GM12878 (cell line): ENCODE measurements at regions not wholly inside any gene's neighbourhood (a gene's known extent, or its start where the extent isn't known, plus 50 kb on each side); places are given as distances from the start of the nearest gene placed in this dataset.

Experiments used
- ATAC-seq: fragments of 200-7000 bp; cut with Tn5 transposase; 3 replicates; pipeline ENCODE4 v1.9.1; 2020; ENCODE audit warnings: mild to moderate bottlenecking, moderate library complexity
- BruUV-seq: library from RNA; stranded (reverse); fragments of 400-500 nt; replicated peaks from 2 replicates; lab custom pipeline; 2021; lab: Mats Ljungman, UMichigan
- CTCF ChIA-PET: fragments of 300-600 bp; sonication (Branson Sonifier 250); formaldehyde crosslinking; extraction: SDS; loops from one replicate; lab custom pipeline; 2021; ENCODE audit warnings: inconsistent platforms; lab: Yijun Ruan, JAX
- POLR2A ChIA-PET: fragments of 350-600 bp; formaldehyde crosslinking; extraction: SDS; loops from one replicate; lab custom pipeline; 2021; ENCODE audit warnings: inconsistent platforms; lab: Charles Lee
- RAD21 ChIA-PET: fragments of 300-600 bp; sonication (Branson Sonifier 250); formaldehyde crosslinking; loops from one replicate; lab custom pipeline; 2023; ENCODE audit warnings: antibody characterized with exemption; ENCODE audit not compliant: unreplicated experiment; lab: Charles Lee
- SMC1A ChIA-PET: fragments of 300-600 bp; sonication (Branson Sonifier 250); formaldehyde crosslinking; loops from one replicate; lab custom pipeline; 2023; ENCODE audit not compliant: unreplicated experiment, uncharacterized antibody; lab: Charles Lee
- DNase-seq: peaks from one replicate; pipeline ENCODE4 v3.0.0-alpha.2; 2011; ENCODE audit warnings: low read depth, low spot score
- FAIRE-seq: peaks from 3 replicates; lab custom pipeline; 2011; peaks lifted over from hg19 to GRCh38; lab: Jason Lieb, UNC
- H2AFZ ChIP-seq: 2 replicates; pipeline ENCODE4 v1.6.0; 2011; ENCODE audit warnings: low read depth, low read length, control low read depth; ENCODE audit not compliant: control insufficient read depth
- H3K27ac ChIP-seq: 2 replicates; pipeline ENCODE4 v1.5.1; 2011; ENCODE audit warnings: control low read depth; ENCODE audit not compliant: control insufficient read depth, insufficient read depth
- H3K27me3 ChIP-seq, 2 experiments: replicated peaks in 1 of 2; 2 replicates each; pipeline versions ENCODE4 v1.6.0 to v1.6.1; 2011; ENCODE audit warnings: low read length in 1 of 2; ENCODE audit not compliant: control insufficient read depth in 2 of 2, insufficient read depth in 2 of 2
- H3K36me3 ChIP-seq, 2 experiments: 2 replicates each; pipeline ENCODE4 v1.5.1; 2011; ENCODE audit warnings: low read length in 1 of 2; ENCODE audit not compliant: control insufficient read depth in 2 of 2, insufficient read depth in 2 of 2
- H3K4me1 ChIP-seq: 2 replicates; pipeline ENCODE4 v1.6.1; 2011; ENCODE audit warnings: mild to moderate bottlenecking, low read length, moderate library complexity, mixed read lengths; ENCODE audit not compliant: control insufficient read depth, insufficient read depth
- H3K4me2 ChIP-seq: 2 replicates; pipeline ENCODE4 v1.6.0; 2011; ENCODE audit warnings: control low read depth; ENCODE audit not compliant: control insufficient read depth, insufficient read depth
- H3K4me3 ChIP-seq: fragments of 200-600 bp; sonication (generic); 2 replicates; pipeline ENCODE4 v1.5.1; 2016
- H3K79me2 ChIP-seq: 2 replicates; pipeline ENCODE4 v1.6.0; 2011; ENCODE audit warnings: low read length; ENCODE audit not compliant: control insufficient read depth, insufficient read depth
- H3K9ac ChIP-seq: 2 replicates; pipeline ENCODE4 v1.8.0; 2011; ENCODE audit warnings: low read length, control low read depth, mixed read lengths; ENCODE audit not compliant: control insufficient read depth, insufficient read depth
- H3K9me3 ChIP-seq: replicated peaks from 3 replicates; pipeline ENCODE4 v1.5.1; 2011; ENCODE audit warnings: mild to moderate bottlenecking, low read length; ENCODE audit not compliant: control insufficient read depth, insufficient read depth
- H4K20me1 ChIP-seq: 2 replicates; pipeline ENCODE4 v1.6.0; 2011; ENCODE audit not compliant: control insufficient read depth, insufficient read depth
- CHD4 ChIP-seq: fragments of 200-600 bp; sonication (generic); IDR thresholded peaks from 2 replicates; pipeline ENCODE4 v1.6.1; 2016; ENCODE audit warnings: mild to moderate bottlenecking
- DPF2 ChIP-seq: fragments of 450-650 bp; IDR thresholded peaks from 2 replicates; pipeline ENCODE4 v1.6.1; 2017; ENCODE audit warnings: mild to moderate bottlenecking
- HCFC1 ChIP-seq: fragments of 150-350 bp; IDR thresholded peaks from 2 replicates; pipeline ENCODE4 v1.6.1; 2014; ENCODE audit warnings: low read length
- HDGF ChIP-seq: fragments of 450-650 bp; IDR thresholded peaks from 2 replicates; pipeline ENCODE4 v1.6.1; 2016; ENCODE audit warnings: antibody characterized with exemption
- IKZF1 ChIP-seq: fragments of 450-650 bp; conservative IDR thresholded peaks from 2 replicates; pipeline ENCODE4 v1.6.1; 2017; ENCODE audit warnings: antibody characterized with exemption, mild to moderate bottlenecking
- IKZF2 ChIP-seq, 2 experiments: fragments of 450-650 bp; IDR thresholded peaks; 2 replicates each; pipeline ENCODE4 v1.6.1; 2017; ENCODE audit warnings: mild to moderate bottlenecking in 2 of 2, moderate library complexity in 2 of 2
- LARP7 ChIP-seq: fragments of 450-650 bp; IDR thresholded peaks from 2 replicates; pipeline ENCODE4 v1.6.1; 2017; ENCODE audit warnings: mild to moderate bottlenecking
- MEF2B ChIP-seq: fragments of 450-650 bp; IDR thresholded peaks from 2 replicates; pipeline ENCODE4 v1.6.1; 2018; ENCODE audit warnings: mild to moderate bottlenecking, moderate library complexity; ENCODE audit not compliant: partially characterized antibody, poor library complexity, severe bottlenecking
- MYB ChIP-seq: fragments of 150-350 bp; IDR thresholded peaks from 2 replicates; pipeline ENCODE4 v1.6.1; 2014; ENCODE audit warnings: mild to moderate bottlenecking, low read depth, low read length, borderline replicate concordance
- NR2C1 ChIP-seq: fragments of 450-650 bp; IDR thresholded peaks from 2 replicates; pipeline ENCODE4 v1.6.1; 2017; ENCODE audit warnings: antibody characterized with exemption, mild to moderate bottlenecking, moderate library complexity
- SMARCA5 ChIP-seq: fragments of 450-650 bp; IDR thresholded peaks from 2 replicates; pipeline ENCODE4 v1.6.1; 2017; ENCODE audit warnings: mild to moderate bottlenecking
- SMC3 ChIP-seq: IDR thresholded peaks from 2 replicates; pipeline ENCODE4 v1.6.1; 2011; ENCODE audit warnings: low read length, improper control_type of control experiment, borderline replicate concordance
- SPI1 ChIP-seq: IDR thresholded peaks from 2 replicates; pipeline ENCODE4 v1.6.1; 2011; ENCODE audit warnings: low read depth, mild to moderate bottlenecking, low read length, moderate library complexity, borderline replicate concordance; ENCODE audit not compliant: insufficient read depth
- WGBS: methylation state at CpG from one replicate; pipeline ENCODE4 v1.1.6; 2016; ENCODE audit warnings: low lambda C conversion rate; ENCODE audit not compliant: insufficient replicate concordance, insufficient coverage; ENCODE audit errors: missing lambda C conversion rate; 5-methylcytosine and 5-hydroxymethylcytosine counted together
- in situ Hi-C: fragments of 300-500 bp; cut with MboI; formaldehyde crosslinking; loops from 9 replicates; pipeline ENCODE4 v1.14.3; 2018; ENCODE audit warnings: mixed read lengths
- intact Hi-C: fragments of 100-400 bp; cut with micrococcal nuclease; formaldehyde crosslinking; loops from one replicate; pipeline ENCODE4 v1.14.2; 2022; ENCODE audit not compliant: unreplicated experiment
- TF ChIP-seq, protein P1 (sequence below): fragments of 450-650 bp; IDR thresholded peaks from 2 replicates; pipeline ENCODE4 v1.6.1; 2017; ENCODE audit warnings: low read depth, mild to moderate bottlenecking, moderate library complexity
- TF ChIP-seq, protein P2 (sequence below): fragments of 450-650 bp; IDR thresholded peaks from 2 replicates; pipeline ENCODE4 v1.6.1; 2017; ENCODE audit warnings: mild to moderate bottlenecking
- TF ChIP-seq, protein P3 (sequence below): fragments of 450-650 bp; IDR thresholded peaks from 2 replicates; pipeline ENCODE4 v1.6.1; 2016; ENCODE audit warnings: mild to moderate bottlenecking
- TF ChIP-seq, protein P4 (sequence below), 3 experiments: IDR thresholded peaks in 2 of 3; conservative IDR thresholded peaks in 1 of 3; 2 replicates each; pipeline ENCODE4 v1.5.1; 2011; ENCODE audit warnings: low read depth in 3 of 3, low read length in 3 of 3, mild to moderate bottlenecking in 3 of 3, control low read depth in 2 of 3, moderate library complexity in 2 of 3, inconsistent platforms in 1 of 3, mixed read lengths in 1 of 3; ENCODE audit not compliant: control insufficient read depth in 2 of 3, insufficient read depth in 1 of 3; ENCODE audit errors: extremely low read depth in 1 of 3

DNA sequence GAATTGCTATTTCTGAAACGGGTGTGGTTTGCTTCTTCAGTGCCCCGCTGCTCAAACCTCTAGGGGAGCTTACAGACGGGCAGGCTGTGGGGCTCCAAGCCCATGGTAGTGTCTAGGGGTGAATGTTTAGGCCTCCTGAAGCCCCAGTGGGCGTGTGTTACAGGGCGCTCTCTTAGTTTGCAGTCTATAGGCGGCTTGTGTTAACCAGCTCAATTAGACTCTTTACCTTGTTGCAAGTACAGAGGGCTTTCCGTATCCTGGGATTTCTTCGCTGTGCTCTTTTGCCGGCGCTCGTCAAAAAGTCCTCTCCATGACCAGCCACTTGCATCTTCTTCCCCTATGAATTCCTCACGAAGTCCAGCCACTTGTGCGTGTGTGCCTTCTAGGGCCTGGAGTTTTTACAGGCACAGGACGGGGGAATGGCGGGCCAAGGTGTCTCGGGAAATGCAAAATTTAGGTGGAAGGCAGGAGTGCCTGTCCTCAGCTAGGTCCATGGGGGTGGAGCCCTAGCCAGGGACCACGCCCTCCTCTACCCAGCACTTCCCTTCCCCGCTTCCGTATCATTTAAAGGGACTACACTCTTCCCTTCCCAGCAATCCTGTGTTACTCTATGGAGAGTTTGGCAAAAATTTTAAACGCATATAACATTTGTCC lies 94.5 kb downstream of the HTR1B start:
- Histone ChIP-seq H3K4me3 (no peak overlapping the region), H3K4me1 (no peaks in the 10 kb centered on the region), H3K27ac (no peak overlapping the region), H2AFZ (peak overlapping the region; percentile 57), H3K36me3 (no peaks in the 10 kb centered on the region), H3K79me2 (no peaks in the 10 kb centered on the region), H3K27me3 (no peaks in the 10 kb centered on the region), H3K9ac (no peak overlapping the region), H3K9me3 (no peaks in the 10 kb centered on the region; the same call in 2 of the 3 replicates), H3K4me2 (peak overlapping the region; percentile 30; the same call in 1 of the 2 replicates), H4K20me1 (no peaks in the 10 kb centered on the region)
- BruUV-seq: TSS peak; percentile 89
- POLR2A ChIA-PET: interaction anchor here (1.1 kb wide), 1 partner anchor 8 kb away, joined by 5 read pairs; no protein-coding TSS in a partner anchor
- CTCF ChIA-PET: interaction anchor here (0.6 to 1.0 kb wide), 3 partner anchors 9 to 1158 kb away, joined by 3 to 4 read pairs (median 3); no protein-coding TSS in a partner anchor
- FAIRE-seq (no peak), ATAC-seq (peak; percentile 93), DNase-seq (no peak)
- WGBS: 20% methylated on average over 20 of the region's 20 CpGs
- RAD21 ChIA-PET: no interaction called here
- in situ Hi-C loops: no loop called here
- intact Hi-C loops: no loop called here
- SMC1A ChIA-PET: interaction anchor here (0.6 to 1.5 kb wide), 3 partner anchors 176 to 1803 kb away, joined by 3 read pairs; no protein-coding TSS in a partner anchor
- TF ChIP-seq MYB (no peak), SMARCA5 (0 out of 2 replicates have a peak, but pooled peaks have one; percentile 47), IKZF1 (peak; percentile 62), LARP7 (0 out of 2 replicates have a peak, but pooled peaks have one; percentile 39), HDGF (peak; percentile 18; the same call in 1 of the 2 replicates), IKZF2 (IDR thresholded peaks at IDR 0.05) (peak in 1 of 2 experiments; percentile 36; a peak in 1 of 4 replicates), HCFC1 (no peak), SPI1 (0 out of 2 replicates have a peak, but pooled peaks have one; percentile 46), SMC3 (no peak), DPF2 (peak; percentile 37; the same call in 1 of the 2 replicates), MEF2B (peak; percentile 27), CHD4 (no peak), NR2C1 (no peak)
- TF ChIP-seq, protein P1, sequence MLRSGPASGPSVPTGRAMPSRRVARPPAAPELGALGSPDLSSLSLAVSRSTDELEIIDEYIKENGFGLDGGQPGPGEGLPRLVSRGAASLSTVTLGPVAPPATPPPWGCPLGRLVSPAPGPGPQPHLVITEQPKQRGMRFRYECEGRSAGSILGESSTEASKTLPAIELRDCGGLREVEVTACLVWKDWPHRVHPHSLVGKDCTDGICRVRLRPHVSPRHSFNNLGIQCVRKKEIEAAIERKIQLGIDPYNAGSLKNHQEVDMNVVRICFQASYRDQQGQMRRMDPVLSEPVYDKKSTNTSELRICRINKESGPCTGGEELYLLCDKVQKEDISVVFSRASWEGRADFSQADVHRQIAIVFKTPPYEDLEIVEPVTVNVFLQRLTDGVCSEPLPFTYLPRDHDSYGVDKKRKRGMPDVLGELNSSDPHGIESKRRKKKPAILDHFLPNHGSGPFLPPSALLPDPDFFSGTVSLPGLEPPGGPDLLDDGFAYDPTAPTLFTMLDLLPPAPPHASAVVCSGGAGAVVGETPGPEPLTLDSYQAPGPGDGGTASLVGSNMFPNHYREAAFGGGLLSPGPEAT: 0 out of 2 replicates have a peak, but pooled peaks have one; percentile 48
- TF ChIP-seq, protein P2, sequence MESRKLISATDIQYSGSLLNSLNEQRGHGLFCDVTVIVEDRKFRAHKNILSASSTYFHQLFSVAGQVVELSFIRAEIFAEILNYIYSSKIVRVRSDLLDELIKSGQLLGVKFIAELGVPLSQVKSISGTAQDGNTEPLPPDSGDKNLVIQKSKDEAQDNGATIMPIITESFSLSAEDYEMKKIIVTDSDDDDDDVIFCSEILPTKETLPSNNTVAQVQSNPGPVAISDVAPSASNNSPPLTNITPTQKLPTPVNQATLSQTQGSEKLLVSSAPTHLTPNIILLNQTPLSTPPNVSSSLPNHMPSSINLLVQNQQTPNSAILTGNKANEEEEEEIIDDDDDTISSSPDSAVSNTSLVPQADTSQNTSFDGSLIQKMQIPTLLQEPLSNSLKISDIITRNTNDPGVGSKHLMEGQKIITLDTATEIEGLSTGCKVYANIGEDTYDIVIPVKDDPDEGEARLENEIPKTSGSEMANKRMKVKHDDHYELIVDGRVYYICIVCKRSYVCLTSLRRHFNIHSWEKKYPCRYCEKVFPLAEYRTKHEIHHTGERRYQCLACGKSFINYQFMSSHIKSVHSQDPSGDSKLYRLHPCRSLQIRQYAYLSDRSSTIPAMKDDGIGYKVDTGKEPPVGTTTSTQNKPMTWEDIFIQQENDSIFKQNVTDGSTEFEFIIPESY: no peak
- TF ChIP-seq, protein P3, sequence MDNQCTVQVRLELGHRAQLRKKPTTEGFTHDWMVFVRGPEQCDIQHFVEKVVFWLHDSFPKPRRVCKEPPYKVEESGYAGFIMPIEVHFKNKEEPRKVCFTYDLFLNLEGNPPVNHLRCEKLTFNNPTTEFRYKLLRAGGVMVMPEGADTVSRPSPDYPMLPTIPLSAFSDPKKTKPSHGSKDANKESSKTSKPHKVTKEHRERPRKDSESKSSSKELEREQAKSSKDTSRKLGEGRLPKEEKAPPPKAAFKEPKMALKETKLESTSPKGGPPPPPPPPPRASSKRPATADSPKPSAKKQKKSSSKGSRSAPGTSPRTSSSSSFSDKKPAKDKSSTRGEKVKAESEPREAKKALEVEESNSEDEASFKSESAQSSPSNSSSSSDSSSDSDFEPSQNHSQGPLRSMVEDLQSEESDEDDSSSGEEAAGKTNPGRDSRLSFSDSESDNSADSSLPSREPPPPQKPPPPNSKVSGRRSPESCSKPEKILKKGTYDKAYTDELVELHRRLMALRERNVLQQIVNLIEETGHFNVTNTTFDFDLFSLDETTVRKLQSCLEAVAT: 0 out of 2 replicates have a peak, but pooled peaks have one; percentile 53
- TF ChIP-seq, protein P4, sequence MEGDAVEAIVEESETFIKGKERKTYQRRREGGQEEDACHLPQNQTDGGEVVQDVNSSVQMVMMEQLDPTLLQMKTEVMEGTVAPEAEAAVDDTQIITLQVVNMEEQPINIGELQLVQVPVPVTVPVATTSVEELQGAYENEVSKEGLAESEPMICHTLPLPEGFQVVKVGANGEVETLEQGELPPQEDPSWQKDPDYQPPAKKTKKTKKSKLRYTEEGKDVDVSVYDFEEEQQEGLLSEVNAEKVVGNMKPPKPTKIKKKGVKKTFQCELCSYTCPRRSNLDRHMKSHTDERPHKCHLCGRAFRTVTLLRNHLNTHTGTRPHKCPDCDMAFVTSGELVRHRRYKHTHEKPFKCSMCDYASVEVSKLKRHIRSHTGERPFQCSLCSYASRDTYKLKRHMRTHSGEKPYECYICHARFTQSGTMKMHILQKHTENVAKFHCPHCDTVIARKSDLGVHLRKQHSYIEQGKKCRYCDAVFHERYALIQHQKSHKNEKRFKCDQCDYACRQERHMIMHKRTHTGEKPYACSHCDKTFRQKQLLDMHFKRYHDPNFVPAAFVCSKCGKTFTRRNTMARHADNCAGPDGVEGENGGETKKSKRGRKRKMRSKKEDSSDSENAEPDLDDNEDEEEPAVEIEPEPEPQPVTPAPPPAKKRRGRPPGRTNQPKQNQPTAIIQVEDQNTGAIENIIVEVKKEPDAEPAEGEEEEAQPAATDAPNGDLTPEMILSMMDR (IDR thresholded peaks at IDR 0.05 in 2 of 3, conservative IDR thresholded peaks at IDR 0.05 in 1 of 3; ENCODE audit: control insufficient read depth in 2 of 3, extremely low read depth in 1 of 3, insufficient read depth in 1 of 3, low read depth in 3 of 3, low read length in 3 of 3): no peak
